ENCODE measurements at regions not wholly inside any gene's neighbourhood (a gene's known extent, or its start where the extent isn't known, plus 50 kb on each side); places are given as distances from the start of the nearest gene placed in this dataset.

- no peak for TF ChIP-seq EZH2 (IDR thresholded peaks at IDR 0.05; ENCODE audit: insufficient read depth, poor library complexity, severe bottlenecking)
- no peak for TF ChIP-seq EZH2phosphoT487 (IDR thresholded peaks at IDR 0.05; ENCODE audit: insufficient read depth, low read depth)
Observed at GRCh38 chr21:15483138-15483780, 246.5 kb upstream of the USP25 start.
